Upper lobe of left lung (tissue), 6 donors: ENCODE measurements at regions not wholly inside any gene's neighbourhood (a gene's known extent, or its start where the extent isn't known, plus 50 kb on each side); places are given as distances from the start of the nearest gene placed in this dataset.

Experiments used
- ATAC-seq, 2 donors: fragments of 200-7000 bp; cut with Tn5 transposase; one replicate each; pipeline ENCODE4 v1.9.1; 2022; ENCODE audit warnings: mild to moderate bottlenecking in 2 of 2, moderate library complexity in 2 of 2; ENCODE audit not compliant: low FRiP score in 2 of 2
- DNase-seq, 2 donors: peaks; one replicate each; pipeline ENCODE4 v3.0.0-alpha.2; 2019 to 2020
- H3K27ac ChIP-seq, 4 donors: fragments of 200-600 bp; sonication (generic); one replicate each; pipeline ENCODE4 v1.5.1; 2016 to 2019
- H3K27me3 ChIP-seq, 4 donors: fragments of 200-600 bp; sonication (generic); one replicate each; pipeline ENCODE4 v1.5.1; 2017 to 2019
- H3K36me3 ChIP-seq, 4 donors: fragments of 200-600 bp; sonication (generic); one replicate each; pipeline ENCODE4 v1.5.1; 2016 to 2019
- H3K4me1 ChIP-seq, 4 donors: fragments of 200-600 bp; sonication (generic); one replicate each; pipeline ENCODE4 v1.5.1; 2018 to 2019
- H3K4me3 ChIP-seq, 4 donors: fragments of 200-600 bp; sonication (generic); one replicate each; pipeline ENCODE4 v1.5.1; 2017 to 2019; ENCODE audit warnings: mild to moderate bottlenecking in 2 of 4, moderate library complexity in 1 of 4
- H3K9me3 ChIP-seq, 4 donors: fragments of 200-600 bp; sonication (generic); one replicate each; pipeline ENCODE4 v1.5.1; 2018 to 2019
- CTCF ChIP-seq, 6 experiments: fragments of 450-650 bp in 4 of 6; fragments of 200-600 bp in 2 of 6; sonication (generic) in 2 of 6; IDR thresholded peaks; one replicate each; pipeline ENCODE4 v1.5.1; 2016 to 2019; ENCODE audit warnings: antibody characterized with exemption in 6 of 6
- EP300 ChIP-seq, 4 donors: sonication (generic); formaldehyde crosslinking; IDR thresholded peaks; one replicate each; pipeline ENCODE4 v1.5.1; 2017; ENCODE audit warnings: antibody characterized with exemption in 4 of 4, control low read depth in 2 of 4
- POLR2A ChIP-seq, 4 donors: fragments of 450-650 bp; IDR thresholded peaks; one replicate each; pipeline ENCODE4 v1.5.1; 2016 to 2017; ENCODE audit warnings: antibody characterized with exemption in 4 of 4, mild to moderate bottlenecking in 2 of 4
- POLR2AphosphoS5 ChIP-seq, 2 donors: sonication (generic); formaldehyde crosslinking; IDR thresholded peaks; one replicate each; pipeline ENCODE4 v1.5.1; 2017; ENCODE audit warnings: antibody characterized with exemption in 2 of 2
- WGBS, 2 donors: methylation state at CpG; one replicate each; pipeline ENCODE4 v1.1.5; 2017 to 2018; 5-methylcytosine and 5-hydroxymethylcytosine counted together
- donor health status: DM: no; HTN: no; CAD: no; lungs with moderate emphysema.
- donor health status: DM: no; HTN: yes; CAD: no; lungs with severe emphysema.

DNA sequence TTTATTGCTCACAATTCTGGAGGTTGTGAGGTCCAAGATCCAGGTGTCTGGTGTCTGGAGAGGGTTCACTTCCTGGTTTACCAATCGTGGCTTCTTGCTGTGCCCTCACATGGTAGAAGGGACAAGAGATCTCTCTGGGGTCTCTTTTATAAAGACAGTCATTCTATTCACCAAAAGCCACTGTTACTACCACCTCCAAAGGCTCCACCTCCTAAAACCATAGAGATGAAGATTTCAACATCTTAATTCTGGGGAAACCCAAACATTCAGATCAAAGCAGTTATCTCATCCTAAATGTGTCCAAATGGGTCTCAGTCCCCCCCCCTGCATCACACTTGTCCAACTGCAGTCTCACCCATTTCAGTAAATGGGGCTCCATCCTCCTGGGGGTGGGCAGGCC is 132.9 kb upstream of the XYLT1 start:
- no peak for DNase-seq
- 25 to 27% methylated on average over 1 of the region's 1 CpG for WGBS, 2 donors

DNA sequence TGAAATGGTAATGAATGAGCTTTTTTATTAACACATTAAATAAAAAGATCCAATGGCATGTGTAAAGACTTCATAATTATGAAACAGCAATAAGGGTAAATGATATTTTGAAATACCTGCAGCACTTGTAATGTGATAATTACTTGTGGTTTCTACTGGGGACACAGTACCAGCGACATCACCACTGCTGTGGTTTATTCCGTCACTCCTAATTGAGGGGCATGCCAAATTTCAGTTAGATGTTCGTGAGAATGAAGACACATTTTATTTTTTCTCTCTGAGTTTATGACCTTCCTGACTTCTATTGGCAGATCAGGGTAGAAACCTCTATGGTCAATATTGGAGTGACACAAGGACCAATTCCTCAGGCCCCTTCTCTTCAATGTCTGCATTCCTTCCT is 131.9 kb upstream of the XYLT1 start:
- no peaks in the 10 kb centered on the region for H3K27me3 ChIP-seq
- no peak for ATAC-seq
- H3K27ac ChIP-seq = no peak overlapping the region
- H3K4me3 ChIP-seq = no peak overlapping the region
- peaks cover 3 to 15% (median 9%) of the 10 kb centered on the region in 4 donors for H3K9me3 ChIP-seq
- WGBS, 2 donors = 51 to 66% methylated on average over 3 of the region's 3 CpGs
- H3K36me3 ChIP-seq = no peaks in the 10 kb centered on the region
- no peak for DNase-seq
- no peaks in the 10 kb centered on the region for H3K4me1 ChIP-seq
- TF ChIP-seq CTCF (IDR thresholded peaks at IDR 0.05) = no peak
- no peak for TF ChIP-seq POLR2AphosphoS5 (IDR thresholded peaks at IDR 0.05)
- no peak for TF ChIP-seq POLR2A (IDR thresholded peaks at IDR 0.05)
- TF ChIP-seq EP300 (IDR thresholded peaks at IDR 0.05) = no peak

More for the DNA sequence above, 132.9 kb upstream of the XYLT1 start:
- Histone ChIP-seq H3K27ac (no peak overlapping the region), H3K4me1 (no peaks in the 10 kb centered on the region), H3K27me3 (no peaks in the 10 kb centered on the region), H3K9me3 (peaks cover 3 to 14% (median 8%) of the 10 kb centered on the region in 4 donors), H3K36me3 (no peaks in the 10 kb centered on the region), H3K4me3 (no peak overlapping the region)
- no peak for TF ChIP-seq CTCF (IDR thresholded peaks at IDR 0.05)
- no peak for TF ChIP-seq POLR2A (IDR thresholded peaks at IDR 0.05)
- no peak for TF ChIP-seq POLR2AphosphoS5 (IDR thresholded peaks at IDR 0.05)
- TF ChIP-seq EP300 (IDR thresholded peaks at IDR 0.05) = no peak
- no peak for ATAC-seq

- 74 to 96% methylated on average over 1 of the region's 1 CpG for WGBS, 2 donors
- no peak for DNase-seq
- Histone ChIP-seq H3K4me3 (no peak overlapping the region), H3K36me3 (no peaks in the 10 kb centered on the region), H3K4me1 (no peaks in the 10 kb centered on the region), H3K27me3 (no peaks in the 10 kb centered on the region), H3K27ac (no peak overlapping the region), H3K9me3 (peaks cover 3 to 15% (median 9%) of the 10 kb centered on the region in 4 donors)
- TF ChIP-seq POLR2A (IDR thresholded peaks at IDR 0.05) (no peak), POLR2AphosphoS5 (IDR thresholded peaks at IDR 0.05) (no peak), CTCF (IDR thresholded peaks at IDR 0.05) (no peak), EP300 (IDR thresholded peaks at IDR 0.05) (no peak)
- ATAC-seq = no peak
Observed at GRCh38 chr16:17598968-17599367, 128.2 kb upstream of the XYLT1 start.

GRCh38 chr16:17591655-17592405 is 121.1 kb upstream of the XYLT1 start:
- Histone ChIP-seq H3K36me3 (no peaks in the 10 kb centered on the region), H3K27me3 (no peaks in the 10 kb centered on the region), H3K9me3 (no peaks in the 10 kb centered on the region), H3K27ac (no peak overlapping the region), H3K4me1 (no peaks in the 10 kb centered on the region), H3K4me3 (no peak overlapping the region)
- ATAC-seq (no peak), DNase-seq (no peak)
- TF ChIP-seq POLR2AphosphoS5 (IDR thresholded peaks at IDR 0.05) (no peak), EP300 (IDR thresholded peaks at IDR 0.05) (no peak)
- 80 to 81% methylated on average over 12 of the region's 12 CpGs for WGBS, 2 donors

- H3K36me3 ChIP-seq = no peaks in the 10 kb centered on the region
- TF ChIP-seq CTCF (IDR thresholded peaks at IDR 0.05) (no peak), POLR2AphosphoS5 (IDR thresholded peaks at IDR 0.05) (no peak), POLR2A (IDR thresholded peaks at IDR 0.05) (no peak), EP300 (IDR thresholded peaks at IDR 0.05) (no peak)
- no peak overlapping the region for H3K4me3 ChIP-seq
- ATAC-seq (peak in 1 of 2 donors; percentile 55), DNase-seq (no peak)
- H3K27ac ChIP-seq = no peak overlapping the region
- H3K27me3 ChIP-seq = no peaks in the 10 kb centered on the region
- H3K9me3 ChIP-seq = no peaks in the 10 kb centered on the region
- 76 to 77% methylated on average over 9 of the region's 9 CpGs for WGBS, 2 donors
- H3K4me1 ChIP-seq = no peaks in the 10 kb centered on the region
Observed at GRCh38 chr16:17590711-17591654, 120.2 kb upstream of the XYLT1 start.
